Left renal pelvis (tissue), 4 donors: ENCODE measurements at regions not wholly inside any gene's neighbourhood (a gene's known extent, or its start where the extent isn't known, plus 50 kb on each side); places are given as distances from the start of the nearest gene placed in this dataset.
A peak's percentile ranks its signal among the peaks of the same experiment; 100 is the strongest.
"Not testable (repeated sequence)": the region's sequence is repeated elsewhere in the genome, so short reads cannot be mapped to it uniquely, and the experiment has no call there.

Experiments used
- DNase-seq, 4 donors: peaks; one replicate each; pipeline ENCODE4 v3.0.0-alpha.2; 2013; ENCODE audit warnings: low read depth in 4 of 4, low spot score in 3 of 4

DNA sequence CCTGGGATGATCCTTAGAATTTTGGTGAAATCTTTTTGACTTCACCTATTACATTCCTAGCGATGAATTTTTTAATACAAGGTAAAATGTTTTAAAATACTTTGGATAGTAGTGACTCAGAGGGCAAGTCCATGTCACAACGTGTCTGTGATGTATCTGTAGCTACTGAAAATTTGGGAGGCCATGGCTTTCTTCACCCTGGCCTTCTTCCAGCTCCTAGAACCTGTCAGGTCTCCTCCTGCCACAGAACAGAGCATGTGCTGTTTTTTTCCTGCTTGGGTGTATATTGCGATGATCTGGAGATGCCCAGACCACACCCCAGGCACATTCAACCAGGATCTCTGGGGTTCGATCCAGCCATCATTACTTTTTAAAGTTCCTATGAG lies 194.4 kb downstream of the BTBD3 start:
- no peak for DNase-seq

DNA sequence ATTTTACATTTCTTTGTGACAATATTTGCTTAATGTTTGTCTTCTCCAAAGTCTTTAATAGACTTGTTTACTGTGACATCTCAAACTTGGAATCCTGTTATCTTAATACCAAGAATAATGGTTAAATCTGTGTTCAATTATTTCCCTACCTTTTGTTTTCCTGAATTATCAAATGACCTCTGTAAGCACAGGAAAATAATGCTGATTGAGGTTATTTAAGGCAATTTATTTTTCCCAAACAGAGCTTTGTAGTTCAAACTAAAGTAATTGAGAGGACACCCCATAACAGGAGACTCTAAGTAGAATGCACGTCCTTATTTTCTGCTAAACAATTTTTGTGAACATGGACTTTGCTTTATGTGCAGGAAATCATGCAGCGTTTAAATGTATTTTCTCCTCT lies 195.0 kb downstream of the BTBD3 start:
- DNase-seq, result no peak

DNA sequence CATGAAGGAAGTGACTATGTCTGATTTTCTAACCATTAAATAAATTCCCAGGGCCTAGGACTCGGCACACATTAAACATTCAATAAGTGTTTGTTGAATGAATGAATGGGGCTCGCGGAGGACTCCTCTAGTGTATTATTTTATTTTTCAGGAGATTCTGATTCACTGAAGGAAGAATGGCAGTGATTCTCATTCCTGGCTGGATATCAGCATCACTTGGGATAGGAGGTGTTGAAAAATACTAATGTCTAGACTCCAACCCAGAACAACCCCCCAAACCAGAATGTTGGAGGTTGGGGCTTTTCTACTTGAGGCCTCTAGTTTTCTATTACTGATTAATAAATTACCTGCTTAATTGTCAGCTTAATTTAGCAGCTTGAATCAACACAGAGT lies 195.4 kb downstream of the BTBD3 start:
- DNase-seq, result no peak

DNA sequence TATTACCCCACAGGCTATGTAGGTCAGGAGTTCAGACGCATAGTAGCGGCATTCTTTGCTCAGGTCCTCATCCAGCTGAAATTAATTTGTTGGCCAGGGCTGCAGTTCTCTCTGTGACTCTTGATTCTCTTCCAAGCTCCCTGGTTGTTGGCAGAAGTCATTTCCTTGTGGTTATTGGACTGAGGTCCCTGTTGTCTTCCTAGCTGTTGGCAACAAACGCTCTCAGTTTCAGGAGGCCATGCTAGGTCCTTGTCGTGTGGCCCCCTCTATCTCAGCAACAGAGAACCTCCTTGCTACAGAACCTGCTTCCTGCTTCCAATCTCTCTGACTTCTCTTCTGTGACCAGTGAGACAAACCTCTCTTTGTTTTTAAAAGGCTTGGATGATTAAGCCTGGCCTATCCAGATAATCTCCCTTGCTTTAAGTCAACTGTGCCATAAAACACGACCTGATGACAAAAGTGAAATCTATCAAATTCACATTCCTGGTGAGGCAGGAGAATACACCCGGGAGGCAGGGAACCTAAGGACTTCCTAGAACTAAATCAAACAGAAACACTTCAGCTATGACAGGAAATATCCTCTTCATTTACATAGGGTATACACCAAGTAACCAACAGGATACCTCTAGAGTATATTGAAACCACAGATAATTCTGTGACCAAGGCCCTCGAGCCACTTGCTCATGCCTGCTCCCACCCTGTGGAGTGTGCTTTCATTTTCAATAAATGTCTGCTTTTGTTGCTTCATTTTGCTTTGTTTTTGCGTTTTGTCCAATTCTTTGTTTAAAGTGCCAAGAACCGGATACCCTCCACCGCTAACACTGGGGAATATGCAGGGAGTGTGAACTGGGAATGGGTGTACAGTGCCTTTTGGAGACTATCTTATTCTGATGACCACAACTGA lies 196.0 kb downstream of the BTBD3 start:
- DNase-seq, result no peak

DNA sequence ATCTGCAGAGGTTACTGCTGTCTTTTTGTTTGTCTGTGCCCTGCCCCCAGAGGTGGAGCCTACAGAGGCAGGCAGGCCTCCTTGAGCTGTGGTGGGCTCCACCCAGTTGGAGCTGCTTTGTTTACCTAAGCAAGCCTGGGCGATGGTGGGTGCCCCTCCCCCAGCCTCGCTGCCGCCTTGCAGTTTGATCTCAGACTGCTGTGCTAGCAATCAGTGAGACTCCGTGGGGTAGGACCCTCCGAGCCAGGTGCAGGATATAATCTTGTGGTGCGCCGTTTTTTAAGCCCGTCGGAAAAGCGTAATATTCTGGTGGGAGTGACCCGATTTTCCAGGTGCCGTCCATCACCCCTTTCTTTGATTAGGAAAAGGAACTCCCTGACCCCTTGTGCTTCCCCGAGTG lies 211.4 kb downstream of the BTBD3 start:
- DNase-seq, result not testable (repeated sequence)

DNA sequence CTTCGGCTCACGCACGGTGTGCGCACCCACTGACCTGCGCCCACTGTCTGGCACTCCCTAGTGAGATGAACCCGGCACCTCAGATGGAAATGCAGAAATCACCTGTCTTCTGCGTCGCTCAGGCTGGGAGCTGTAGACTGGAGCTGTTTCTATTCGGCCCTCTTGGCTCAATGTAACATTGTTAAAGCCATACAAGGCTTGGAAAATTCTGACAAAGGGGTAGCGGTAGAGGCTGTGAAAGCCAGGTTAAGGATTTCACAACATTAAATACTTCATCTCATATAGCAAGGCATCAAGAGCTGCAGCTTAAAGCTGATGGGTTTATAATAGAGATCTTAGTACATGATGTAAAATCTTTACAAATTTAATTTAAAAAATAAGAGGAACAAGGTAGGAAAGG lies 211.8 kb downstream of the BTBD3 start:
- DNase-seq, result not testable (repeated sequence)

DNA sequence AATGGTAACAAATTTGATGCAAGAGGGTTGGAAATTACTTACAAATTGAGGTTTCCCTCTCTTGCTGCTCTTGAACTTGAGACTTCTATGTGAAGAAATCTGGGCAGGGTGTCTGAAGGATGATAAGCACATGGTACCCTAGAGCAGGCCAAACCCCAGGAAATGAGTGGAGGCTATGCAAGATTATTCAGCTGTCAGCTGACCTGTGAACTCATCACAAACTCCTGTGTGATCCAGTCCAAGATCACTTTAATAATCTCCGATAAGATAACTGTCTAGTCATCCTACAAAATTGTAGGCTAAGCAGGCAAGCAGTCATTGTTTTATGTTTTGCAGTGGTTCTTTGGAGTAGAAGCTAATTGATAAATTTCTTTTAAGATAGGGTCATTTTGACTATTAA lies 213.1 kb downstream of the BTBD3 start:
- DNase-seq, result no peak

DNA sequence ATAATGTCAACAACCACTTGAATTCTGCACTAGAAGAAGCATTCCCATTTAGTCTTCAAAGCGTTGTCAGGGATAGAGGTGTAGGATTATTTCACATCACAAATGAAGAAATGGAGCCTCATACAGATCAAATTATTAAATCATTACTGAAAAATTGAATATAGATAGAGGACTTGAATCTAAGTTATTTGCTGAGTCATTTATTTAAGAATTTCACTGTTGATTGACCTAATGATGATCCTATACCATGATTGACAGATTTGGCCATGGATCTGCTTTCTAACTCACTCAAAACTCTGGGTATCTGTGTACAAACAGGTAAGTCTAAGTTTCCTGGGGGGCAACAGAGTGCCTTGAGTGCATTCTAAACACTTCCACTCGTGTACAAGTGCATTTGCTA lies 215.9 kb downstream of the BTBD3 start:
- DNase-seq, result no peak

DNA sequence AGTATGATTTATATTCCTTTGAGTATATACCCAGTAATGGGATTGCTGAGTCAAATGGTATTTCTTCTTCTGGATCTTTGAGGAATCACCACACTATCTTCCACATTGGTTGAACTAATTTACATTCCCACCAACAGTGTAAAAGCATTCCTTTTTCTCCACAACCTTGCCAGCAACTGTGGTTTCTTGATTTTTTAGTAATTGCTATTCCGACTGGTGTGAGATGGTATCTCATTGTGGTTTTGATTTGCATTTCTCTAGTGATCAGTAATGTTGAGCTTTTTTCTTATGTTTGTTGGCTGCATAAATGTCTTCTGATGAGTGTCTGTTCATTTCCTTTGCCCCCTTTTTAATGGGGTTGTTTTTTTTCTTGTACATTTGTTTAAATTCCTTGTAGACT lies 228.3 kb downstream of the BTBD3 start:
- not testable (repeated sequence) for DNase-seq

DNA sequence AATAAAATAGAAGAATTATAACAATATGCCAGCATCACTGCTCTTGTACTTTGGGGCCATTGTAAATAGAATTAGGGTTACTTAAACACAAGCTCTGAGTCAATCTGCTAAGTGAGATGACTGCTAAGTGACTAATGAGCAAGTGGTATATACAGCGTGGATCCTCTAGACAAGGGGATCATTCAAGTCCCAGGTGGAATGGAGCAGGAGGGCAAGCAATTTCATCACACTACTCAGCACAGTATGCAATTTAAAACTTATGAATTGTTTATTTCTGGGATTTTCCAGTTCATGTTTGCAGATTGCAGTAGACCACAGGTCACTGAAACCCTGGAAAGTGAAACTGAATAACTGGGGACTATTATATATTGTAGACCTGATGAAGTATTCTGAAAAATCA lies 235.3 kb downstream of the BTBD3 start:
- DNase-seq, result no peak

DNA sequence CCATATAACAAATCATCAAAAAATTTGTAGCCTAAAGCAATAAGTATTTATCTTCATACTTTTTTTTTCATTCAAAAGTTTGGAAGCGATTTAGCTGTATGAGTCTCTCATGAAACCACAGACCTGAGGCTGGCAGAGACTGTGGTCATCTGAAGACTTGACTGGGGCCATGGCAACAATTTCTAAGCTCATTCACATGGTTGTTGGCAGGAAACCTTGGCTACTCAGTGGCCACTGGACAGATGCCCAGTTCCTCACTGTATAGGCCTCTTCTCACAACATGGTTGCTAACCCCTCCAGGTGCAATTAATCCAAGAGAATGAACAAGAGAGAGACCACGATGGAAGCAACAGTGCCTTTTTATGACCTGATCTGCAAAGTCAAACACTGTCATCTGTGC lies 235.9 kb downstream of the BTBD3 start:
- no peak for DNase-seq

DNA sequence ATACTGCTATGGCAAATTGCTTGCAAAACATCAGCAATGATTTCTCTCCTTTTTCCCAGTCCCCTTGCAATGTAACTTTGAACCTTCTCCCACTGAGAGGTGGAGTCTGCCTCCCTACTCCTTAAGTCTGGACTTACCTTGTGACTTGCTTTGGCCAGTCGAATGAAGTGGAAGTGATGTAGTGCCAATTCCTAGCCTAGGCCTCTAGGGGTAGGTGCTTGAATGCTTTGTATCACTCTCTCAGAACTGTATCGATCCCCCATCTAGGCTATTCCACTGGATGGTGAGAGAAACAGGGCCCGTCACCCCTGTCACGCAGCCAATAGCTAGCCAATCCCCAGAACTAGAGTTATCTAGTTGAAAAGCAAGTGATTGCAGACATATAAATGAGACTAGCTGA lies 238.6 kb downstream of the BTBD3 start:
- no peak for DNase-seq

DNA sequence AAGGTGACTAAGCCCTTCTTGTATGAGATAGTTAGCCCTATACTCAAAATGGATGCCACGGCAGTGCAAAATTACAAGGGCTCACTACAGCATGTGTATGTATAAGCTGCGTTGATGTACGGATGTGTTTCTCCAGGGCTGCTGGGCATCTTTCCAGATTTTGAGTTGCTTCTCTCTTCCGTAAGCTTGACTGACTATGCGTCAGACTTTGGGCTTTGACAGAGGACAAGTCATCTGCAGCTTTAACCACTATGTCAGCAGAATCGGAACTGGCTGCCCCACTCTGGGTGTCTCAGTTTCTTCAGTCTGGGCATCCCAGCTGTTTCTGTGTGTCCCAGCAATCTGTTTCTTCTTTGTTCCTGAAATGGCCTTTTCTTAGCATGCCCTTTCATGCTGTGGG lies 241.6 kb downstream of the BTBD3 start:
- no peak for DNase-seq

DNA sequence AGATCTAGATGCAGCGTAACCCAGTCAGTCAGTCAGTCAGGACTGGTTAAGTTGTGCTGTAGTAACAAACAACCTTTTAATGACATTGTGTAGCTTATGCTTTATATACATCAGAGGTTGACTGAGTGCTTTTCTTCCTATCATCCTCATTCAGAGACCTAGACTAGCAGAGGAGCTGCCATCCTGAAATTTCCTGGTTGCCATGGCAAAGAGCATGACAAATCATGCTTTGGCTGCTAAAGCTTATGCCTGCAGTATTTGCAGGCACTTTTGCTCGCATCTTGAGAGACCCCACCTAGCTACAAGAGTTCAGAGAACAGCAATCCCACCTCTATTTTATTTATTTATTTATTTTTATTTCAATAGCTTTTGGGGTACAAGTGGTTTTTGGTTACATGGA lies 244.0 kb downstream of the BTBD3 start:
- no peak for DNase-seq

DNA sequence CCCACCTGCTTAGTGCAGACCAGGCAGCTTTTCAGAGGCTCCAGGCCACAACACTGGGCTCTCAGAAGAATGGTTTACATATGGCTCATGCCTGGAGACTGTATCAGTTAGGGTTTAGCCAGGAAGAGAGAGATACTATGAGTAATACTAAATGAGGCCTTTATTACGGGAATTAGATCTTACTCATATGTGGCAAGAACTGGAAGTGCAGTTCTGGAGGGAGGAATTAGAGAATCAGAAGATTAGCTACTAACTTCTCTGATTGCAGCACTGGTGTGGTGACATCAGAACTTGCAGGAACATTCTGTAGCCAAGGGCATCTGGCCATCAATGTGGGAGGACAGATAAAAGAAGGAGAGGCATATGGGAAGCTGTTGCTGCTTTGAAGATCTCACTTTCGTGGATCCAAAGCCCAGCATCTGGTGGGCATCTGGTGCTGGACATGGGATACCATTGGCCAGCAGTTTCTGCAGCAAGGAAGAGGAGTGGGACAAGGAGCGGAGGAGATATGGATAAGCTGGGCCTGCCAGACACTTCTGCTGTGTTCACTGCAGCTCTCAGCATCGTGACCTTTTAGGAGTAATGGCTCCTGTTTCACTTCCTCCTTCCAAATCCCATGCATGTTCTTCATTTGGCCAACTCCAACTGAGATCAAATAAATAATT lies 248.5 kb downstream of the BTBD3 start:
- no peak for DNase-seq

DNA sequence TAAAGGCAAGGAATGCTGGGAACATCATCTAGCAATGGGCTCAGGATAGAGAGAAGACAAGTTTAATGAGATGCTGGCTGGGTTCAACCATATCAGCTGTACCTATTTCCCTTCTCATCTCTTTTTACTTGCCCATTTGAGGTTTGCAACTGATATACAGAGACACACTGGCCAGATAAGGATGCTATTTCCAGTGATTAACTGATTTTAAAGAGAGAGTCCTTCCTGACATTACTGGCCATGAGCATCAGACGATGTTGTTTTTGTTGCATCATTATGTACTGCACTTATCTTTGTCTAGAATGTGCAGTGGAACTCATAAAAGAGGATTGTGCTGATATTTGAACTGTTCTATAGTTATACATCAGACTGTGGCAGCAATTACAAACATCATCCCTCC lies 252.7 kb downstream of the BTBD3 start:
- DNase-seq, result no peak

DNA sequence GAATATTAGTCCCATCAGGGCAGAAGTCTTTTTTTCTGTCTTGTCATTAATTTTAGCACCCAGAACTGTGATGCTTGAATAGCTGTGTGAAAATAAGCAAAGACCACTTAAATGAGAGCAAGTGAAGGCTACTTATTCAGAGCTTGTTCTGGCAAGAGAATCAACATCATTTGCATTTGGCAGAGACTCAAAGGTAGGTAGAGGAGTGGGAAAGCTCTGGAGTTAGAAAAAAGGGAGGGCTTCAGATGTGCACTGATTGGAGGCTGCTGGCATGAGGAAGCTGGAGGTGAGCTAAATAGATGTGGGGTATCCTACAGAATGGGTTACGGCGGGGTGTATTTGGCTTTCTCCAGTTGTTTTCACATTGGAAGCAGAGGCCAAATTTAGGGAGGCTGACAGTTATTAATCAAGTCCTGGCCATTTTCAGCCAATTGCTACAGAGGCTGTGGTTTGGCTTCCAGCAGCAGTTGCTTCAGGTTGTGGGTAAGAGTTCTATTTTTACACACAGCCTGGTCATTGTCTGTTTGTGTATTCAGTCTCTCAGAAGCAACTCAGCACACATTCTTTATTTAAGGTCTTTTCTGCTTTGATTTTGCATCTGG lies 254.3 kb downstream of the BTBD3 start:
- no peak for DNase-seq

DNA sequence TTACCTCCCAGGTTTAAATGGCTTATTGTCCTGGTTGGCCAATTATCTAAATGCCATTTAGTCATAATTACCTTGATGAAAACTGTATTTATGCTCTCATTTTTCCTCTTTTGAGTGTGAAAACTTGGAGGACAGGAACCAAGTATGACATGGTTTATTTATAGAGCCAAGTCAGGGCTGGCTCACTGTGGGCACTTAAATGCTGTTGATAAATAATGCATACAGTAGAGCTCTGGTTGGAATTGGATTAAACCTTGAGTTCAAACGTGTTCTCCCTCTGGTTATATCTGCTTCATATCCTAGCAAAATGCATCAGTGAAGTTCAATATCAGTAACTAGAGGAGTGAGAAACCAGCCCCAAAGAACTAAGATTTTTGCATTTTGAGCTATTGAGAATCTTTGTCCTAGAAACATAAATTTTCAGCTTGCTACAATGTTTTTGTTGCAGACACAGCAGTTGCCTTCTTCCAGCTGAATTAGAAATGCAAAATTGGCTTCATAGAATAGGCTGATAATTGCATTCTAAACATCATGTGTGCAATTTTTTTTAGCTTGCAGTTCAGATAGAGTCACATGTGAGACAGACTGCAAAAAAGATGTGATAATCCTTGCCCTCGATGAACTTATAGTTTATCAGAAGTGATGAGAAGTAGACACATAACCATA lies 255.8 kb downstream of the BTBD3 start:
- no peak for DNase-seq

DNA sequence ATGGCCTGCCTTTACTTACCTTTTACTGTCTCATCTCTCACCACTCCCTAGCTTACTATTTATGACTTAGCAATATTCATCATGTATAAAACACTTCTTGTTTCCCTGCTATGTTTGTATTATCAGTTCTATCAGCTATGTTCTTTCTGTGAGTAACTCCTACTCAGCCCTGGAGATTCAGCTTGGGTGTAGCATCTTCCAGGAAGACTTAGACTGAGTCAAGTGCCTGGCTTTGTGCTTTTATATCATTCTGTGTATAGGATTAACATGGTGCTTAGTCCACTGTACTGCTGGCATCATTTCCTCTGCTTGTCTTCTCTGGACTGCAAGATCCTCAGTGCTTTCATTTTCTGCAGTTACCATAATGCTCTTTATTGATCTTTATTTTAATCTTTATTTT lies 257.8 kb downstream of the BTBD3 start:
- no peak for DNase-seq

DNA sequence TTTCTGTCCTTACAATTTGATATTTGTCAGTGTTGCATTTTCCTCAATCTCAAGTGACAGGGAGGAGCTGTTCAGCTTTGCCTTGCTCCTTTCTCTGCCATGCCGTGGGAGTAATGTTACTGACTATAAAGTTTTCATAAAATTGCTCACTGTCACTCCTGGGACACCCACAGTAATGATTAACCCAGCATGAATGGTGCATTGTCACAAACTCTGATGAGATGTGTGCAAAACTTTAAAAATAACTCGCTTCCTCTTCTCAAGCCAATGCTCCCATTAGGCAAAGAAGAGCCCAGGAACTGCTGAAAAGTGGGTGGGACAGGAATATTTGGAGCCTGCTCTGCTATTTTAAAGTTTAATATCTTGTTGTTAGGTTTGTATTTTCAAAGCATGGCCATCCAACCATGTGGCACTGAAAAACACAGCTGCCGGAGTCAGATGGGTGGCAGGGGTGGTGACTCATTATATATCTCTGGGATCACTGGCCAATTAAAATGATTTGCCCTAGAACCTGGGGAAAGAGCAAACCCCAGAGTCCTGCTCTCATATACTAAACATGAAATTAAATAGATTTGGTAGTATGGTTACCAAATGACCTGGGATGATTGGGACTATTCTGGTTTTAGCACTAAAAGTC lies 260.1 kb downstream of the BTBD3 start:
- peak in 1 of 4 donors; percentile 19 for DNase-seq

DNA sequence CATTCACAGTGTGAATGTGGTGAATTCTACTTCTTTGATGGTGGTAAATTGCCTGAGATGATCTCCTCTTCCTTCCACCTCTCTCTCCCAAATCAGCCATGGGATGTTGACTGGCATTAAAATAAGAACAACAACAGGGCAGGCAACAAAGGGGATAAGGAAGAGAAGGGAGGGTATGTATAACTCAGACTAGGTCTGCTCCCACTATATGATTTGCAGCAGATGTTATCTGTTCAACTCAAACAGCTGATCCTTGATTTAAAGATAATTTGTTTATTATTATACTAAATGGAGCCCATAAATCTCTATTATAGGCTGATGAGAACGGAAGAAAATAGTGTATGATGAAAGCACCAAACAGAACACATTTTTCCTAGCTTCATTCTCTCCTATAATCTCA lies 262.0 kb downstream of the BTBD3 start:
- DNase-seq, result no peak
